Testis (tissue), 2 donors: ENCODE measurements at regions not wholly inside any gene's neighbourhood (a gene's known extent, or its start where the extent isn't known, plus 50 kb on each side); places are given as distances from the start of the nearest gene placed in this dataset.

ENCODE experiments used
- POLR2A ChIP-seq: fragments of 450-650 bp; IDR thresholded peaks from one replicate; pipeline ENCODE4 v1.6.1; 2017; ENCODE audit warnings: antibody characterized with exemption, mild to moderate bottlenecking, moderate library complexity
- TF ChIP-seq, protein P1 (sequence below), 3 experiments: fragments of 450-650 bp in 2 of 3; fragments of 200-600 bp in 1 of 3; sonication (generic) in 1 of 3; IDR thresholded peaks; one replicate each; pipeline ENCODE4 v1.5.1; 2016 to 2019; ENCODE audit warnings: antibody characterized with exemption in 3 of 3, mild to moderate bottlenecking in 2 of 3, moderate library complexity in 1 of 3

DNA sequence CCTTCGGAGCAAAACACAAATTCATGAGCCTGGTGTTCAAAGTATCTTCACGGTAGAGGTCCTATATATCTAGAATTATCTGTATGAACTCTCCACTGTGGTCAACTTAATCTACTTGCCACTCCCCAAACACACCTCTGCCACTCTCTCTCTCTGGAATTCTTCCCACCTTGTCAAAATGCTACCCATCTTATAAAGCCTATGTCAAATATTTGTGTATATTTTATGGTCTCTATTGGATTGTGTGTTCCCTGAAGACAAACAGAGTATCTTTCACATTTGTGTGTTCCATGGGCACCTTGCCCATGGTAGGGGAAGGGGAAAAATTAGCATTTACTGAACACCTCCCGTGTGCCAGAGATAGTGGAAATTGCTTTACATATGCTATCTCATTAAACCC, 83.2 kb upstream of the ATL2 start:
- TF ChIP-seq, protein P1, sequence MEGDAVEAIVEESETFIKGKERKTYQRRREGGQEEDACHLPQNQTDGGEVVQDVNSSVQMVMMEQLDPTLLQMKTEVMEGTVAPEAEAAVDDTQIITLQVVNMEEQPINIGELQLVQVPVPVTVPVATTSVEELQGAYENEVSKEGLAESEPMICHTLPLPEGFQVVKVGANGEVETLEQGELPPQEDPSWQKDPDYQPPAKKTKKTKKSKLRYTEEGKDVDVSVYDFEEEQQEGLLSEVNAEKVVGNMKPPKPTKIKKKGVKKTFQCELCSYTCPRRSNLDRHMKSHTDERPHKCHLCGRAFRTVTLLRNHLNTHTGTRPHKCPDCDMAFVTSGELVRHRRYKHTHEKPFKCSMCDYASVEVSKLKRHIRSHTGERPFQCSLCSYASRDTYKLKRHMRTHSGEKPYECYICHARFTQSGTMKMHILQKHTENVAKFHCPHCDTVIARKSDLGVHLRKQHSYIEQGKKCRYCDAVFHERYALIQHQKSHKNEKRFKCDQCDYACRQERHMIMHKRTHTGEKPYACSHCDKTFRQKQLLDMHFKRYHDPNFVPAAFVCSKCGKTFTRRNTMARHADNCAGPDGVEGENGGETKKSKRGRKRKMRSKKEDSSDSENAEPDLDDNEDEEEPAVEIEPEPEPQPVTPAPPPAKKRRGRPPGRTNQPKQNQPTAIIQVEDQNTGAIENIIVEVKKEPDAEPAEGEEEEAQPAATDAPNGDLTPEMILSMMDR (IDR thresholded peaks at IDR 0.05): no peak
- no peak for TF ChIP-seq POLR2A
